GM23248 (cell line): ENCODE measurements at regions not wholly inside any gene's neighbourhood (a gene's known extent, or its start where the extent isn't known, plus 50 kb on each side); places are given as distances from the start of the nearest gene placed in this dataset.

Experiments
- EZH2 ChIP-seq: fragments of 200-600 bp; sonication (generic); IDR thresholded peaks from 2 replicates; pipeline ENCODE4 v1.6.1; 2018; ENCODE audit warnings: antibody characterized with exemption, mild to moderate bottlenecking; ENCODE audit not compliant: insufficient read depth, poor library complexity, severe bottlenecking
- EZH2phosphoT487 ChIP-seq: fragments of 200-600 bp; sonication (generic); IDR thresholded peaks from 2 replicates; pipeline ENCODE4 v1.6.1; 2018; ENCODE audit warnings: antibody characterized with exemption, moderate library complexity, mild to moderate bottlenecking, low read depth; ENCODE audit not compliant: insufficient read depth

DNA sequence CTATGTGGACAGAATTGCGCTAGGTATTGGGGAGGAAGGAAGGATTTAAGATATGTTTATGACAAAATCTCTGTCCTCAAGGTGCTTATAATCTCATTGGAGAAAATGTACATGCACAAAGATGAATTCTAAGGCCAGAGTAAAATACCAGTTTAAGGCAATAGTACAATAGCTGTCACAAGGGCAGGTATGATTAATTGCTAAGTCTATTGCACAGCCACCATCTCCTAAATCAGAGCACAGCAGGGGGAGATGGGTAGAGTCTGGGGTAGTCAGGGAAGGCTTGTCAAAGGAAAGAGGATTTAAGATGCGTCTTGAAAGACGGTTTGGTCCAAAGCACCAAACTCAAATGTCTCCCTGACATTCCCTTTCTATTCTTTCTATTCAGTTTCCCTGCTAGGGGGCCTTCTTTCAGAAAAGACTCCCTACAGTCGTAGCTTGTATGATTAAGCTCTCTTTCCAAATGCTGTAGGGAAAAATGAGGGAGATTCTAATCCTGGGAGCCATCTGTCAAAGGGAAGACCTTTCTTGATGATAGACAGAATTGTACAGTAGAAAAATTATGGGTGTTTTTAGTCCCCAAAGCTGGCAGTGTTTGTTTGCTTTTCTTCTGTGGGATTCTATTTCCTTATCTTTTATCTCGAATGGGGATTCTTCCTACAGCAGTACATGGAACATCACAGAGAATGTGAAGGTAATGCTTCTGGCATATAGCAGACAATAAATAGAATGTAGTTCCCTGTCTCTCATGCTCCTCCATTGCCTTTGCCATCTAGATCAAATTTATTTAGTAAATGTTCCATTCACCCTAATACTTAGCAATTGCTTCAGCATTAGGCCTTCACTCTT is 107.6 kb upstream of the NFIA start:
- TF ChIP-seq EZH2 (no peak), EZH2phosphoT487 (no peak)
